ENCODE measurements at regions not wholly inside any gene's neighbourhood (a gene's known extent, or its start where the extent isn't known, plus 50 kb on each side); places are given as distances from the start of the nearest gene placed in this dataset.

- Histone ChIP-seq H3K4me3 (ENCODE audit: insufficient read depth, low read depth, low read length) (no peak overlapping the region), H3K27ac (ENCODE audit: insufficient read depth, low read depth, low read length, poor library complexity, severe bottlenecking) (no peak overlapping the region), H3K4me1 (ENCODE audit: control insufficient read depth, insufficient read depth, low read length) (no peaks in the 10 kb centered on the region), H3K27me3 (ENCODE audit: control insufficient read depth, insufficient read depth, low read length, poor library complexity, severe bottlenecking) (no peaks in the 10 kb centered on the region), H3K36me3 (ENCODE audit: control insufficient read depth, insufficient read depth, low read length) (no peaks in the 10 kb centered on the region), H3K9me3 (ENCODE audit: control insufficient read depth, low read length) (no peaks in the 10 kb centered on the region)
- 91% methylated on average over 5 of the region's 5 CpGs for WGBS, 2 experiments
Measured at GRCh38 chr2:16870491-16871076, 204.9 kb upstream of the CYRIA start.

DNA sequence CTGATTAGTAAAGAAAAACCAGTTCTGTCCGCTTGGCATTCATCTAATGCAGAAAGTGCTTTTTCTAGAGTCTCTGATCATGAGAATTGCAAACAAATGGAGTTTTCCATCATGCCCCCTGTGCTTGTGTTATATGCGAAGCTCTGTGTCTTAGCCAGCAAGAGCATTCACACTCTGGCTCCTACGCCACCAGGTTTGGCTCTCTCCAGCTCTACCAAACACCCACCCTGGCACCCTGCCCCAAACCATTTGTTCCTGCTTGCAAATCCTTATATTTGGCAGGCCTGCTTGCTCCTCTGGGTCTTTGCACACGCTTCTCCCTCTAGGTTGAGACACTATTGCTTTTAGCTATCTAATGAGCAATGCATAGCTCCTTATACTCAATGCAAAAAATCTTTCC lies 204.1 kb upstream of the CYRIA start:
- no peaks in the 10 kb centered on the region for H3K27me3 ChIP-seq (ENCODE audit: control insufficient read depth, insufficient read depth, low read length, poor library complexity, severe bottlenecking)
- no peak overlapping the region for H3K27ac ChIP-seq (ENCODE audit: insufficient read depth, low read depth, low read length, poor library complexity, severe bottlenecking)
- H3K9me3 ChIP-seq (ENCODE audit: control insufficient read depth, low read length), result no peaks in the 10 kb centered on the region
- WGBS, 2 experiments, result 89 to 93% methylated on average over 4 of the region's 4 CpGs
- no peaks in the 10 kb centered on the region for H3K4me1 ChIP-seq (ENCODE audit: control insufficient read depth, insufficient read depth, low read length)
- H3K36me3 ChIP-seq (ENCODE audit: control insufficient read depth, insufficient read depth, low read length), result no peaks in the 10 kb centered on the region
- no peak overlapping the region for H3K4me3 ChIP-seq (ENCODE audit: insufficient read depth, low read depth, low read length)

GRCh38 chr2:16862471-16862870 lies 196.8 kb upstream of the CYRIA start:
- Histone ChIP-seq H3K4me1 (ENCODE audit: control insufficient read depth, insufficient read depth, low read length) (no peaks in the 10 kb centered on the region), H3K9me3 (ENCODE audit: control insufficient read depth, low read length) (no peaks in the 10 kb centered on the region), H3K27ac (ENCODE audit: insufficient read depth, low read depth, low read length, poor library complexity, severe bottlenecking) (no peak overlapping the region), H3K27me3 (ENCODE audit: control insufficient read depth, insufficient read depth, low read length, poor library complexity, severe bottlenecking) (no peaks in the 10 kb centered on the region), H3K36me3 (ENCODE audit: control insufficient read depth, insufficient read depth, low read length) (no peaks in the 10 kb centered on the region), H3K4me3 (ENCODE audit: insufficient read depth, low read depth, low read length) (no peak overlapping the region)
- 91 to 94% methylated on average over 6 of the region's 6 CpGs for WGBS, 2 experiments

DNA sequence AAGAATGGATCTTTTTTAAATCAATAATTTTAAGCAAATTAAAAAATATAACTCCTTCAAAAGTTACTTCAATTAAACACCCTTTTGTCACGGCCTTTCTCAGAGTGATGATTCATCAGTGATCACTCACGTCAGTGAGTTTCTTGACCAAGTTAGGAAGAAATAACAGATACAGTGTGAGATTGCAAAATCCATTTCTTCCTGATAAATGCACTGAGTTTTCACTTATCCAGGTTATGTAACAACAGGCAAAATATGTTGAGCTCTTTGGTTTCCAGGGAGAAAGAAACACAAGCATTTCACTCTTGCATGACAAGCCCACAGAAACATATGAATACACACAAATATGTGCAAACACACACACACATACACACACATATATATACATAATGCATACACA lies 195.9 kb upstream of the CYRIA start:
- 88 to 97% methylated on average over 2 of the region's 2 CpGs for WGBS, 2 experiments
- no peaks in the 10 kb centered on the region for H3K27me3 ChIP-seq (ENCODE audit: control insufficient read depth, insufficient read depth, low read length, poor library complexity, severe bottlenecking)
- H3K4me1 ChIP-seq (ENCODE audit: control insufficient read depth, insufficient read depth, low read length), result no peaks in the 10 kb centered on the region
- no peak overlapping the region for H3K4me3 ChIP-seq (ENCODE audit: insufficient read depth, low read depth, low read length)
- no peak overlapping the region for H3K27ac ChIP-seq (ENCODE audit: insufficient read depth, low read depth, low read length, poor library complexity, severe bottlenecking)
- H3K36me3 ChIP-seq (ENCODE audit: control insufficient read depth, insufficient read depth, low read length), result no peaks in the 10 kb centered on the region
- no peaks in the 10 kb centered on the region for H3K9me3 ChIP-seq (ENCODE audit: control insufficient read depth, low read length)

GRCh38 chr2:16861111-16861510 lies 195.5 kb upstream of the CYRIA start:
- Histone ChIP-seq H3K27ac (ENCODE audit: insufficient read depth, low read depth, low read length, poor library complexity, severe bottlenecking) (no peak overlapping the region), H3K9me3 (ENCODE audit: control insufficient read depth, low read length) (no peaks in the 10 kb centered on the region)
- 88 to 95% methylated on average over 1 of the region's 1 CpG for WGBS, 2 experiments

GRCh38 chr2:16860627-16861026 lies 195.0 kb upstream of the CYRIA start:
- whole genome bisulfite sequencing, 2 experiments, result 100% methylated on average over 1 of the region's 1 CpG; no CpG with 5 or more reads in 1 of the 2 experiments
- Histone ChIP-seq H3K4me3 (ENCODE audit: insufficient read depth, low read depth, low read length) (no peak overlapping the region), H3K4me1 (ENCODE audit: control insufficient read depth, insufficient read depth, low read length) (no peaks in the 10 kb centered on the region)

More at GRCh38 chr2:16861111-16861510, 195.5 kb upstream of the CYRIA start:
- no peaks in the 10 kb centered on the region for H3K4me1 ChIP-seq (ENCODE audit: control insufficient read depth, insufficient read depth, low read length)
- no peak overlapping the region for H3K4me3 ChIP-seq (ENCODE audit: insufficient read depth, low read depth, low read length)
- H3K27me3 ChIP-seq (ENCODE audit: control insufficient read depth, insufficient read depth, low read length, poor library complexity, severe bottlenecking), result no peaks in the 10 kb centered on the region
- H3K36me3 ChIP-seq (ENCODE audit: control insufficient read depth, insufficient read depth, low read length), result no peaks in the 10 kb centered on the region

GRCh38 chr2:16855183-16855582 lies 189.5 kb upstream of the CYRIA start:
- WGBS, 2 experiments, result 93 to 94% methylated on average over 22 of the region's 22 CpGs

More at GRCh38 chr2:16860627-16861026, 195.0 kb upstream of the CYRIA start:
- no peak overlapping the region for H3K27ac ChIP-seq (ENCODE audit: insufficient read depth, low read depth, low read length, poor library complexity, severe bottlenecking)
- no peaks in the 10 kb centered on the region for H3K9me3 ChIP-seq (ENCODE audit: control insufficient read depth, low read length)
- no peaks in the 10 kb centered on the region for H3K27me3 ChIP-seq (ENCODE audit: control insufficient read depth, insufficient read depth, low read length, poor library complexity, severe bottlenecking)
- no peaks in the 10 kb centered on the region for H3K36me3 ChIP-seq (ENCODE audit: control insufficient read depth, insufficient read depth, low read length)

GRCh38 chr2:16853088-16853487 lies 187.5 kb upstream of the CYRIA start:
- Histone ChIP-seq H3K4me3 (ENCODE audit: insufficient read depth, low read depth, low read length) (no peak overlapping the region), H3K9me3 (ENCODE audit: control insufficient read depth, low read length) (no peaks in the 10 kb centered on the region), H3K27ac (ENCODE audit: insufficient read depth, low read depth, low read length, poor library complexity, severe bottlenecking) (no peak overlapping the region), H3K27me3 (ENCODE audit: control insufficient read depth, insufficient read depth, low read length, poor library complexity, severe bottlenecking) (no peaks in the 10 kb centered on the region), H3K4me1 (ENCODE audit: control insufficient read depth, insufficient read depth, low read length) (no peaks in the 10 kb centered on the region), H3K36me3 (ENCODE audit: control insufficient read depth, insufficient read depth, low read length) (no peaks in the 10 kb centered on the region)
- 93 to 96% methylated on average over 4 of the region's 4 CpGs for WGBS, 2 experiments

More at GRCh38 chr2:16855183-16855582, 189.5 kb upstream of the CYRIA start:
- H3K4me3 ChIP-seq (ENCODE audit: insufficient read depth, low read depth, low read length), result no peak overlapping the region
- H3K9me3 ChIP-seq (ENCODE audit: control insufficient read depth, low read length), result no peaks in the 10 kb centered on the region
- no peaks in the 10 kb centered on the region for H3K36me3 ChIP-seq (ENCODE audit: control insufficient read depth, insufficient read depth, low read length)
- no peaks in the 10 kb centered on the region for H3K4me1 ChIP-seq (ENCODE audit: control insufficient read depth, insufficient read depth, low read length)
- no peaks in the 10 kb centered on the region for H3K27me3 ChIP-seq (ENCODE audit: control insufficient read depth, insufficient read depth, low read length, poor library complexity, severe bottlenecking)
- no peak overlapping the region for H3K27ac ChIP-seq (ENCODE audit: insufficient read depth, low read depth, low read length, poor library complexity, severe bottlenecking)

- Histone ChIP-seq H3K4me3 (ENCODE audit: insufficient read depth, low read depth, low read length) (no peak overlapping the region), H3K9me3 (ENCODE audit: control insufficient read depth, low read length) (no peaks in the 10 kb centered on the region), H3K27ac (ENCODE audit: insufficient read depth, low read depth, low read length, poor library complexity, severe bottlenecking) (no peak overlapping the region), H3K36me3 (ENCODE audit: control insufficient read depth, insufficient read depth, low read length) (no peaks in the 10 kb centered on the region), H3K4me1 (ENCODE audit: control insufficient read depth, insufficient read depth, low read length) (no peaks in the 10 kb centered on the region), H3K27me3 (ENCODE audit: control insufficient read depth, insufficient read depth, low read length, poor library complexity, severe bottlenecking) (no peaks in the 10 kb centered on the region)
- 100% methylated on average over 2 of the region's 2 CpGs for WGBS, 2 experiments
Measured at GRCh38 chr2:16852651-16853050, 187.0 kb upstream of the CYRIA start.

DNA sequence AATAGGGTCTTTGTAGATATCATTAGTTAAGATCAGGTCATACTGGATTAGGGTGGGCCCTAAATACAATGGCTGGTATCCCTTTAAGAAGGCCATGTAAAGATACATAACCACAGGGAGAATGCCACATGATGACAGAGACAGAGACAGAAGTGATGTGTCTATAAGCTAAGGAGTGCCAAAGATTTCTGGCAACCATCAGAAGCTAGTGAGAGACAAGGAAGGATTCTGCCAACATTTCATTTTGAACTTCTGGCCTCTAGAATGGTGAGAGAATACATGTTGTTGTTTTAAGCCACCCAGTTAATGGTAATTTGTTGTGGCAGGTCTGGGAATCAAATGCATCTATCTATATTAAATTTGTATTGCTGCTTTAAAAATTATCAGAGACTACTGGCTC lies 185.5 kb upstream of the CYRIA start:
- Histone ChIP-seq H3K36me3 (ENCODE audit: control insufficient read depth, insufficient read depth, low read length) (no peaks in the 10 kb centered on the region), H3K27me3 (ENCODE audit: control insufficient read depth, insufficient read depth, low read length, poor library complexity, severe bottlenecking) (no peaks in the 10 kb centered on the region), H3K27ac (ENCODE audit: insufficient read depth, low read depth, low read length, poor library complexity, severe bottlenecking) (no peak overlapping the region), H3K4me3 (ENCODE audit: insufficient read depth, low read depth, low read length) (no peak overlapping the region), H3K4me1 (ENCODE audit: control insufficient read depth, insufficient read depth, low read length) (no peaks in the 10 kb centered on the region), H3K9me3 (ENCODE audit: control insufficient read depth, low read length) (no peaks in the 10 kb centered on the region)

Measured in ectodermal cell (in vitro differentiated cells).